ENCODE measurements at regions not wholly inside any gene's neighbourhood (a gene's known extent, or its start where the extent isn't known, plus 50 kb on each side); places are given as distances from the start of the nearest gene placed in this dataset.
A peak's percentile ranks its signal among the peaks of the same experiment; 100 is the strongest.

- Histone ChIP-seq H3K4me1 (ENCODE audit: control insufficient read depth, insufficient read depth, low read length) (peaks cover 22% of the 10 kb centered on the region), H3K4me3 (ENCODE audit: low read length) (no peak overlapping the region), H3K36me3 (ENCODE audit: control insufficient read depth, insufficient read depth, low read length) (no peaks in the 10 kb centered on the region), H3K9me3 (ENCODE audit: control insufficient read depth, low read depth, low read length) (no peaks in the 10 kb centered on the region), H3K27ac (ENCODE audit: low read length) (no peak overlapping the region), H3K27me3 (ENCODE audit: control insufficient read depth, insufficient read depth, low read length) (no peaks in the 10 kb centered on the region)
- no peak for DNase-seq
- WGBS (ENCODE audit: insufficient coverage, low lambda C conversion rate), result 100% methylated on average over 2 of the region's 2 CpGs
These were observed 114.1 kb downstream of the RND3 start for GRCh38 chr2:150373374-150373773.

DNA sequence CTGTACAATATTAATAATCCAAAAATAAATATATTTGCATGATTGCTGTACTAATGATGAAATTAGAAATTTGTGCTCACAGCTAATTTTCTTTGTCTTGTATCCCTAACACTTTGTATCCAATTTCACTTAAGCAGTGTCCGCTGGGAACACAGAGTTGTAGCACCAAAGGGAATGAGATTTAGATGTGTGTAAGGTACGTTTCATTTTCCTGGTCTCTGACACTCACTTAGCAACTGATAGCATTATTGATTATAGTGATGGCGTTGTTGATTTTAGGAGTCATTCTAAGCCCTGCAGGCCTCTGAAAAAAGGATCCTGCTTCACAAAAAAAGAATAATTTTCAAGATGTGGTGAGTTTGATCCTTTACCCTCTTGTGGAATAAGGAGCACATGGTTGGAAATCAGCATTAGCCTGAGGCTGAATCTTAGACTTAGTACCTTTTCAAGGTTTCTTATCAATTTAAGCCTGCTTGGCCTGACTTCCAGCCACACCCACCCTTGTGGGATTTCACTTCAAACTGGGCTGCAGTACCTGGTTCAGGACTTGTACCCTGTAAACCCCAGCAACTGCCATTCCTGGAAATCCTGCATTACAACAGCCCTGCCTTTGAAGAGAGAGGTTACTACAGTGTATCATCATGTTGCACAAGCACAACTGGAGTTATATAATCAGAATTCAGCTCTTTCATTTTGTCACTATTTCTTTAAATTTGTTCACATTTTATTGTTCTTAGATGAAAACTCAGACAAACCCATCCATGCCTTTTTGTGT lies 116.2 kb downstream of the RND3 start:
- no peaks in the 10 kb centered on the region for H3K36me3 ChIP-seq (ENCODE audit: control insufficient read depth, insufficient read depth, low read length)
- peak overlapping the region; percentile 80 for H3K27ac ChIP-seq (ENCODE audit: low read length)
- H3K4me1 ChIP-seq (ENCODE audit: control insufficient read depth, insufficient read depth, low read length), result peaks cover 18% of the 10 kb centered on the region
- H3K27me3 ChIP-seq (ENCODE audit: control insufficient read depth, insufficient read depth, low read length), result no peaks in the 10 kb centered on the region
- no peaks in the 10 kb centered on the region for H3K9me3 ChIP-seq (ENCODE audit: control insufficient read depth, low read depth, low read length)
- no CpG with 5 or more reads among the region's 3 CpGs for WGBS (ENCODE audit: insufficient coverage, low lambda C conversion rate)
- DNase-seq, result peak; percentile 96 to 97
- no peak overlapping the region for H3K4me3 ChIP-seq (ENCODE audit: low read length)

- peak overlapping the region; percentile 80 for H3K27ac ChIP-seq (ENCODE audit: low read length)
- WGBS (ENCODE audit: insufficient coverage, low lambda C conversion rate), result 64% methylated on average over 4 of the region's 4 CpGs
- no peaks in the 10 kb centered on the region for H3K36me3 ChIP-seq (ENCODE audit: control insufficient read depth, insufficient read depth, low read length)
- no peaks in the 10 kb centered on the region for H3K9me3 ChIP-seq (ENCODE audit: control insufficient read depth, low read depth, low read length)
- H3K4me3 ChIP-seq (ENCODE audit: low read length), result no peak overlapping the region
- H3K4me1 ChIP-seq (ENCODE audit: control insufficient read depth, insufficient read depth, low read length), result peaks cover 18% of the 10 kb centered on the region
- H3K27me3 ChIP-seq (ENCODE audit: control insufficient read depth, insufficient read depth, low read length), result no peaks in the 10 kb centered on the region
- peak; percentile 15 to 31 for DNase-seq
These were observed 116.9 kb downstream of the RND3 start for GRCh38 chr2:150370561-150370960.

DNA sequence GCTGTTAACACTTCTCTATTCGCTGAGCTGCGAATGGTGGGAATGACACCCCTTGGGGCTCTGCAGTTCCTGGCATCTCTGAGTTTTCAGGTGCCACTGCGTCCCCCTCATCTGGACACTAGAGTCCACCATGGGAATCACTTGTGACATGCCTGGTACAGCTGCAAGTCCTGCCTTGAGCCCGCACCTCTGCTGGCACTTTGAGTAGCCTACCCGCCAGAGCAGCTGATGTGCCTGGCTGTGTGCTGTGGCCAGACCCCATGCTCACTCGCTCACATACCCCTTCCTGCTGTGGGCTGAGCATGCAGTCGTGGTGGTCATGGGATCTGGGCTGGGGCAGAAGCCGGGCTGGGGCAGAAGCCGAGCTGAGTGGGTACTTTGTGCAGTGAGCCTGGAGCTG lies 117.6 kb downstream of the RND3 start:
- H3K4me3 ChIP-seq (ENCODE audit: low read length), result no peak overlapping the region
- H3K27ac ChIP-seq (ENCODE audit: low read length), result no peak overlapping the region
- no peaks in the 10 kb centered on the region for H3K9me3 ChIP-seq (ENCODE audit: control insufficient read depth, low read depth, low read length)
- H3K36me3 ChIP-seq (ENCODE audit: control insufficient read depth, insufficient read depth, low read length), result no peaks in the 10 kb centered on the region
- no CpG with 5 or more reads among the region's 9 CpGs for WGBS (ENCODE audit: insufficient coverage, low lambda C conversion rate)
- peaks cover 18% of the 10 kb centered on the region for H3K4me1 ChIP-seq (ENCODE audit: control insufficient read depth, insufficient read depth, low read length)
- no peaks in the 10 kb centered on the region for H3K27me3 ChIP-seq (ENCODE audit: control insufficient read depth, insufficient read depth, low read length)
- DNase-seq, result no peak

GRCh38 chr2:150358468-150358807 lies 129.0 kb downstream of the RND3 start:
- WGBS (ENCODE audit: insufficient coverage, low lambda C conversion rate), result 100% methylated on average over 1 of the region's 3 CpGs
- Histone ChIP-seq H3K27ac (ENCODE audit: low read length) (peak overlapping the region; percentile 25), H3K9me3 (ENCODE audit: control insufficient read depth, low read depth, low read length) (no peaks in the 10 kb centered on the region), H3K27me3 (ENCODE audit: control insufficient read depth, insufficient read depth, low read length) (no peaks in the 10 kb centered on the region), H3K4me1 (ENCODE audit: control insufficient read depth, insufficient read depth, low read length) (peaks cover 7% of the 10 kb centered on the region), H3K4me3 (ENCODE audit: low read length) (no peak overlapping the region), H3K36me3 (ENCODE audit: control insufficient read depth, insufficient read depth, low read length) (no peaks in the 10 kb centered on the region)
- no peak for DNase-seq

- Histone ChIP-seq H3K4me3 (ENCODE audit: low read length) (no peak overlapping the region), H3K36me3 (ENCODE audit: control insufficient read depth, insufficient read depth, low read length) (no peaks in the 10 kb centered on the region), H3K27me3 (ENCODE audit: control insufficient read depth, insufficient read depth, low read length) (no peaks in the 10 kb centered on the region), H3K27ac (ENCODE audit: low read length) (peak overlapping the region; percentile 25), H3K4me1 (ENCODE audit: control insufficient read depth, insufficient read depth, low read length) (peaks cover 7% of the 10 kb centered on the region), H3K9me3 (ENCODE audit: control insufficient read depth, low read depth, low read length) (no peaks in the 10 kb centered on the region)
- 60% methylated on average over 1 of the region's 2 CpGs for WGBS (ENCODE audit: insufficient coverage, low lambda C conversion rate)
- DNase-seq, result peak in 1 of 2 donors; percentile 31
These were observed 129.5 kb downstream of the RND3 start for GRCh38 chr2:150357770-150358467.

- Histone ChIP-seq H3K27me3 (ENCODE audit: control insufficient read depth, insufficient read depth, low read length) (no peaks in the 10 kb centered on the region), H3K4me1 (ENCODE audit: control insufficient read depth, insufficient read depth, low read length) (peaks cover 7% of the 10 kb centered on the region), H3K27ac (ENCODE audit: low read length) (no peak overlapping the region), H3K4me3 (ENCODE audit: low read length) (no peak overlapping the region), H3K9me3 (ENCODE audit: control insufficient read depth, low read depth, low read length) (no peaks in the 10 kb centered on the region), H3K36me3 (ENCODE audit: control insufficient read depth, insufficient read depth, low read length) (no peaks in the 10 kb centered on the region)
- no CpG with 5 or more reads among the region's 2 CpGs for WGBS (ENCODE audit: insufficient coverage, low lambda C conversion rate)
- no peak for DNase-seq
These were observed 132.0 kb downstream of the RND3 start for GRCh38 chr2:150355440-150355839.

- H3K9me3 ChIP-seq (ENCODE audit: control insufficient read depth, low read depth, low read length), result no peaks in the 10 kb centered on the region
- H3K27me3 ChIP-seq (ENCODE audit: control insufficient read depth, insufficient read depth, low read length), result no peaks in the 10 kb centered on the region
- H3K27ac ChIP-seq (ENCODE audit: low read length), result no peak overlapping the region
- no peak for DNase-seq
- 80% methylated on average over 1 of the region's 2 CpGs for WGBS (ENCODE audit: insufficient coverage, low lambda C conversion rate)
- no peak overlapping the region for H3K4me3 ChIP-seq (ENCODE audit: low read length)
- peaks cover 6% of the 10 kb centered on the region for H3K4me1 ChIP-seq (ENCODE audit: control insufficient read depth, insufficient read depth, low read length)
- H3K36me3 ChIP-seq (ENCODE audit: control insufficient read depth, insufficient read depth, low read length), result no peaks in the 10 kb centered on the region
These were observed 134.1 kb downstream of the RND3 start for GRCh38 chr2:150353376-150353775.

- H3K27me3 ChIP-seq (ENCODE audit: control insufficient read depth, insufficient read depth, low read length), result no peaks in the 10 kb centered on the region
- no peak overlapping the region for H3K27ac ChIP-seq (ENCODE audit: low read length)
- DNase-seq, result no peak
- H3K4me1 ChIP-seq (ENCODE audit: control insufficient read depth, insufficient read depth, low read length), result no peaks in the 10 kb centered on the region
- no peaks in the 10 kb centered on the region for H3K36me3 ChIP-seq (ENCODE audit: control insufficient read depth, insufficient read depth, low read length)
- no peak overlapping the region for H3K4me3 ChIP-seq (ENCODE audit: low read length)
- H3K9me3 ChIP-seq (ENCODE audit: control insufficient read depth, low read depth, low read length), result no peaks in the 10 kb centered on the region
These were observed 135.5 kb downstream of the RND3 start for GRCh38 chr2:150351922-150352321.

DNA sequence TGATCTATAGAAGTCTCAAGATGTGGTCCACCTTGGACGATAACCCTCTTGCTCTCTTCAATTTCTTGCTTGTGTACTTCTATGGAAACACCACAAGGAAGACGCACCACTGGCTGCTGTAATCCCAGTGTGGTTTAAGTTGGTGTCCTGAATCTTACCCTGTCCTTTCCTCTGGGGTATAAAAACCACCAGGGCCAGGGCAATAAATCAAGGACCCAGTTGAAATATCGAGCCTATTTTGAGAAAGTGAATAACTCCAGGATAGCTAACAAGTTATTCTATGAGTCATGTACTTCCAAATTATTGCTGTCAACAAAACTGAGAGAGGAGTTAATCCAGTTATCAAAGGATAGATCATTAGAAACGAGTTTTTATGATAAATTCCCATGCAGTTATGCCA lies 137.0 kb downstream of the RND3 start:
- no CpG with 5 or more reads among the region's 4 CpGs for WGBS (ENCODE audit: insufficient coverage, low lambda C conversion rate)
- Histone ChIP-seq H3K27me3 (ENCODE audit: control insufficient read depth, insufficient read depth, low read length) (no peaks in the 10 kb centered on the region), H3K9me3 (ENCODE audit: control insufficient read depth, low read depth, low read length) (no peaks in the 10 kb centered on the region), H3K4me1 (ENCODE audit: control insufficient read depth, insufficient read depth, low read length) (no peaks in the 10 kb centered on the region), H3K27ac (ENCODE audit: low read length) (no peak overlapping the region), H3K36me3 (ENCODE audit: control insufficient read depth, insufficient read depth, low read length) (no peaks in the 10 kb centered on the region), H3K4me3 (ENCODE audit: low read length) (no peak overlapping the region)
- no peak for DNase-seq

- DNase-seq, result no peak
- Histone ChIP-seq H3K27me3 (ENCODE audit: control insufficient read depth, insufficient read depth, low read length) (no peaks in the 10 kb centered on the region), H3K27ac (ENCODE audit: low read length) (no peak overlapping the region), H3K4me3 (ENCODE audit: low read length) (no peak overlapping the region), H3K4me1 (ENCODE audit: control insufficient read depth, insufficient read depth, low read length) (no peaks in the 10 kb centered on the region), H3K9me3 (ENCODE audit: control insufficient read depth, low read depth, low read length) (no peaks in the 10 kb centered on the region), H3K36me3 (ENCODE audit: control insufficient read depth, insufficient read depth, low read length) (no peaks in the 10 kb centered on the region)
- 90% methylated on average over 3 of the region's 4 CpGs for WGBS (ENCODE audit: insufficient coverage, low lambda C conversion rate)
These were observed 140.7 kb downstream of the RND3 start for GRCh38 chr2:150346806-150347205.
